GM19025 (cell line): ENCODE measurements at regions not wholly inside any gene's neighbourhood (a gene's known extent, or its start where the extent isn't known, plus 50 kb on each side); places are given as distances from the start of the nearest gene placed in this dataset.

Experiments used
- ATAC-seq: cut with Tn5 transposase; IDR thresholded peaks from one replicate; pipeline ENCODE4 v1.9.1; 2021; ENCODE audit warnings: mild to moderate bottlenecking, low read depth, moderate library complexity; ENCODE audit not compliant: unreplicated experiment

GRCh38 chr1:83596331-83596730 is 402.6 kb downstream of the TTLL7 start:
- ATAC-seq = no peak

DNA sequence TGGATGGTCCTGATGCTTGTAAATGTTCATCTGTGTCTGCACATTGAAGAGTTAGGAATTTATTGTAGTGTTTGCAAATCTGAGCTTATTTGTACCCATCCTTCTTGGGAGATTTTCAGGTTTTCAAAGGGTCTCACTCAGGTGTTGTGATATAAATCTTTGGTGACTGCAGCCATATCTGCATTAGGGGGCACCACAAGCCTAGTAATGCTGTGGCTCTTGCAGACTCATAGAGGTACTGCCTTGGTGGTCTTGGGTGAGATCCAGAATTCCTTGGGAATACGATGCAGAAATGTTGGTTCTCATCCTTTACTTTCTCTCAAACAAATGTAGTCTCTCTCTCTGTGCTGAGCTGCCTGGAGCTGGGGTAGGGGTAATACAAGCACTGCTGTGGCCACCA is 405.9 kb downstream of the TTLL7 start:
- no peak for ATAC-seq

DNA sequence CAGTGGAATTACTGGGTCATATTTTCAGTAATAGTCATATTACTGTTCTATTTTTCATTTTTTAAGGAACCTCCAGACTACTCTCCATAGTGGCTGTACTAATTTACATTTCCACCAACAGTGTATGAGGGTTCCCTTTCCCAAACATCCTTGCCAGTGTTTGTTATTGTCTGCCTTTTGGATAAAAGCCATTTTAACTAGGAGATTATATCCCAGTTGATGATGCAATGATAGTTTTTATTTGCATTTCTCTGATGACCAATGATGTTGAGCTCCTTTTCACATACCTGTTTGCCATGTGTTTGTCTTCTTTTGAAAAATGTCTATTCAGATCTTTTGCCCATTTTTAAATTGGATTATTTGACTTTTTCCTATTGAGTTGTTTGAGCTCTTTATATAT is 410.8 kb downstream of the TTLL7 start:
- ATAC-seq = no peak

DNA sequence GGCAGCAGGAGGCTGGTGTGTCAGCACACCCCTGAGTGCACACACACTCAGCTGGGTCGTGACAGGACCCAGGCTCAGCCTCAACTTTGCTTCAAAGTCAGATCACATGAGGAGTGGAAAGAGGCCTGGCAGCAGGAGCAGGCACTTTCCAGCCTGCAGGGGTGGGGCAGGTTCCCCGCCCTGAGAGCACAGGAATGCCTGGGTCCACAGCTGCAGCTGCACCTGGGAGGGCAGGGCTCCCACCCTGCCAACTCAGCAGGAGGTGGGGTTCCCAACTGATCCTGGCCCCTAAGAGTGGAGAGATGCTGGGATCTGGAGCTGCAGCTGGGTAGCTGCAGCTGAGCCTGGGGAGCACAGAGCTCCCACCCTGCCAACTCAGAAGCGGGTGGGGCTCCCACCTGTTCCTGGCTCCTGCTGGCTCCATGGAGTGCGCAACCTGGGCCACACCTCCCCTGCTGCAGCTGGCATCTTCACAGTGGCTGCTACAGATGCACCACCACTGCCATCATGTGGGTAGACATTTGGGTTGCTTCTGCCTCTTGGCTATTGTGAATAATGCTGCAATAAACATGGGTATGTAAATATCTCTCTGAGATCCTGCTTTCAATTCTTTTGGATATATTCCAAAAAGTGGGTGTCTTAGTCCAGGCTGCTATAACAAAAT is 415.4 kb downstream of the TTLL7 start:
- no peak for ATAC-seq

GRCh38 chr1:83581747-83582146 is 417.2 kb downstream of the TTLL7 start:
- ATAC-seq = no peak

DNA sequence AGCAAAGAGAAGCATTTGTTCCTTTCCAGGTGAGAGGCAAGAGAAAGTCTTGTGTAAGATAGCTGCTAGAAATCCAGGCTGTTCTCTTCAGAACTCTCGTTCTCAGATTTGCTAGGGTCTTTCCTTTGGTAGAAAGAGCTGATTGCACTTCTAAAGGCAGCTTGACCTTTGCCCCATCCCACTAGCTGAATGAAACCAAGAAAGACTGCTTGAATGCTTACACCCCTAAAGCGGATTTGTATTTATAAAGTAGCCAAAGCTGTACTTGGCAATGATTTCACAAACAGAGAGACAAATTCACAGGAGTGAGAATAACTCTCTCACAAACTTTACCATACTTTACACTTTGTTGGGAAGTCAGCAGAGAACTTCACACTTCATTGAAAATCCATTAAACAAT is 424.1 kb downstream of the TTLL7 start:
- ATAC-seq = peak; percentile 51

GRCh38 chr1:83573776-83574175 is 425.2 kb downstream of the TTLL7 start:
- ATAC-seq = no peak

DNA sequence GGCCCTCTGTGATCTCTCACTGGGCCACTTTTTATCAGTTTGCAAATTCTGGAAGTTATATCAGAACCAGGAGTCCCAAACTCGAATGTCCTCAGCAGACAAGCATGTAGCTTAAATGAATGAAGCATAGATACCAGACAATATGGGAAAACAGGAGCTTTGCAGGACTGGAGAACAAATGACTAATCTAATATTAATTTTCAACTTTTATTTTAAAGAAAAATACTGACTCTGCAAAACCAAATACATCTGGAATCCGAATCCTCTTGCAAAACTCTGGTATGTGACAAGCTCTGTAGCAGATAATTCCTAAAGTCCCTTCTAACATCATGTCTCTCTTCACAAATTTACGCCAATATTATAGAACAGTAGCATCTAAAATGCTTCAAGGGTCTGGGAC is 427.4 kb downstream of the TTLL7 start:
- no peak for ATAC-seq

GRCh38 chr1:83561346-83561745 is 437.6 kb downstream of the TTLL7 start:
- ATAC-seq = no peak

- no peak for ATAC-seq
Measured at GRCh38 chr1:83559129-83559840, 439.6 kb downstream of the TTLL7 start.

GRCh38 chr1:83555871-83556270 is 443.1 kb downstream of the TTLL7 start:
- no peak for ATAC-seq

DNA sequence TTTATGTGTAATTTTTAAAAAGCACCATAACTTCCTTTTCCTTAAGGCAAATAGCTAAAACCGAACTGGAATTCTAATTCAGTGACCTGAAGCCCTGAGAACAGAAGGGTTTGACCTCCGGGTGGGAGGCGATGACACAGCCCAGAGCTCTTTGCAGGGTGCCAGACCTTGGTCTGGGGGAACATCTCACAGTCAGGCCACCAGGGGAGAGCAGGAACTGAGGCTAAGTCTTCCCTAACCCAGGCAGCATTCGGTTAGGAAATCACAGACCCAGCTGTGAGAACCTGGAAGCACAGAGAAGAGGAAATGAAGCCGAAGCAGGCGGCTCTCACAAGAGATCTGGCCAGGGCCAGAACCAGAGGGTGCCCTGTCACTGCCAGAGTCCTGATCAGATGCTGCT is 444.8 kb downstream of the TTLL7 start:
- ATAC-seq = no peak

DNA sequence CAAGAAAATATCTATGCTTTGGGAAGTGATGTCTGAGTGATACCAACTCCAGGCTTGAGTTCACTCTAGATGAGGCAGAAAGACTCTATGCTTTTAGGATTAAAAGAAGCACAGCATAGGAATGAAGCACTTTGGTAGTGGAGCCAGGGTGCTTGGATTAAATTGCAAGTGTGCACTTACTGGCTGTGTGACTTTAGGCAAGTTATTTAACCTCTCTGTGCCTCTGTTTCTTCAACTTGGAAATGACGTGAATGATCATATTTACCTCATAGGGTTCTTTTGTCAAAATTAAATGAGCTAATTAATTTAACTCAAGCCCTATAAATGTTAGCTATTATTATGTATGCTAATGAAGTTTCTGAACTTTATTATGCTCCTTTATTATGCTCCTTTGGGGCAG is 446.1 kb downstream of the TTLL7 start:
- no peak for ATAC-seq

- ATAC-seq = no peak
Measured at GRCh38 chr1:83548311-83548710, 450.6 kb downstream of the TTLL7 start.

DNA sequence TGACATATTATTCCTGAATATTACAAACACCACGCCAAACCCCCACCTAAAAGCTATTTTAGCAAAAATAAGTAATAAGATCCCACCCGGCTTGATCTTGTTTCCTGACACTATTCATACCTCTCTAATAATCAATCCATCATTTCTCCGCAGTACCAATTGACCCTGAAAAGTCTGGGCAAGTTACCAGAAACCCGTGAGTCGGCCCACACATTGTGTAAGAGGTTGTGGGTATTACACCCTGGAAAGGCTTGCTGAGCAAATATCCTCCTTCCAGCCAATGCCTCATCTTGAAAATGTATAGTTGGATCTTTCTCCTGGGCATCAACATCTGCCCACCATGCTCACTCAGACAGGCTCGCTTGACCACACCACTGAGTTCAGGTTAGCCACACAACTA is 451.0 kb downstream of the TTLL7 start:
- no peak for ATAC-seq

DNA sequence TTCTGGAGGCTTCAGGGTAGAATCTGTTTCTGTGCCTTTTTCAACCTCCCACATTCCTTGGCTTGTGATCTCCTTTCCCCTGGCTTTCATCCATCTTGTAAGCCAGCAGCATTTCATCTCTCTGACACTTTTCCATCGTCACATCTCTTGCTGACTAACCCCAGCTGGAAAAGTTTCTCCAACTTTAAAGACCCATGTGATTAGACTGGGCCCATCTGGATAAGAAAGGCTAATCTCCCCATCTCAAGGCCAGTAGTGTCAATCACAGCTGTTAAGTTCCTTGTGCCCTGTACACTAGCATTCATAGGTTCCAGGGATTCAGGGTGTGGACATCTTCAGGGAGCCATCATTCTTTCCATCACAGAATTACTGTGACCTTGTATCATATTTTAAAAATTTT is 452.1 kb downstream of the TTLL7 start:
- ATAC-seq = no peak

DNA sequence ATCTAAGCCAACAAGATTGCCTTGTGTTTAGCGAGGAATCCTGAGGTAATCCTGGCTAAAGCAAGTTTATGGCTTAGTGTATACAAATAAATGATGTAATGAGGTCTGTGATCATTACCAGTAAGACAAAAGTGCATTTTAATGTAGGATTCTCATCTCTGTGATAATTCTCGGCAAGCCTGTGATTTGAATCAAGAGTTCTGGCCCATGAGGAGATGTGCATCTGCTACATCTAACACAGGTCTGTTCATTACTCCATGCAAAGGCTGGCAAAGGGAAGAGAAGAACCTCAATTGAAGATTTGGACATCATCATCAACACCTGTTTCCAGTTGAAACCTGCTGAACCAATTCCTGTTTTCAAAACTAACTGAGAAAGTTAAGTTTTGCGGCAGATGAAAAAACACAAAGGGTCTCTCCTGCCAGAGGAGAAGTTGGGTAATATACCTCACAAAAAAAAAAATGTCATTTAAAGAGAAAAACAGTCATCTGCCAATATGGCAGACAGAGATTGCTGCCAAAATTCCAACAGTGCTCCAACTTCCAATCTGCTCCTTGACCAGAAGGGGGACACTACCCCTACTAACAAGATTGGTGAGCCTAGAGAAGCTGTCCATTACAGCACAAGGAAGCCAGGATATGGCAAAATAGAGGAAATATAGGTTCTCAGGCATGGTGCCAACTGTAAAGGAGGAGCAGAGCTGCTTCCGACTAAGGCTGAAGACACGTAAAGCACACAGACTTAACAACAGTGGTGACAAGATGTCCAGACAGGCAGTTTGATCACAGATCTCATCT is 453.7 kb downstream of the TTLL7 start:
- ATAC-seq = no peak

DNA sequence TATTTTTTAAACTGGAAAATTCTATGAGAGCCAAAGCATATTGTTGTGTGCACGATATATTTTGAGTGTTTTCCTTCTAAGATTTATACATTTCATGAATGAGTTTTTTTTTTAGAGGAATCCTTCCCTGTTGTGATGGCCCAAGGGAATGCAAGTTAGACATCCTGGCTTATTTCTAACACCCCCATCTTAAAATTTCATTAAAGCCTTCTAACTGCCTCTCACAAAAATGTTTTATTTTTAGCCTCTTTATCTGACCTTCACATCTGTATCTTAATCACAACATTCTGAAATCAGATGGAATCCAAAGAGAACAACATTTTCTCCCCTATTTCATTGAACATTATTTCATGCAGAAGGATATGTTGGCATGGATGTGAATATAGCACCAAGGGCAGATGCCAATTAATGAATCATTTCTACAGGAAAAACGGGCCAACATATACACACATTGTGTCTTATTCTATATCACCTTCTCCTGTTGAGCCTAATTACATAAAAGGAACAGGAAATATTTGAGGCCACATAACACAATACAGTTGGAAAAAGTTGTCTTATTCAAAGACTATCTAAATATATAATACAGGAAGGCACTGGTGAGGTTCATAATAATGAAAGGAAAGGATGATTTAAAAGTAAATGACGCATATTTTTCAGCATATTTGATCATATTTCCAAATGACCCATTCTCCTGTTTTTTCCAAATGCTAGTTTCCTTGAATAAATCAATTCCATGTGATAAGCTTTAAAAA is 455.5 kb downstream of the TTLL7 start:
- ATAC-seq = no peak

- ATAC-seq = no peak
Measured at GRCh38 chr1:83531521-83532309, 467.2 kb downstream of the TTLL7 start.

- no peak for ATAC-seq
Measured at GRCh38 chr1:83530506-83530905, 468.4 kb downstream of the TTLL7 start.
